Urinary bladder (tissue), 3 donors: ENCODE measurements at regions not wholly inside any gene's neighbourhood (a gene's known extent, or its start where the extent isn't known, plus 50 kb on each side); places are given as distances from the start of the nearest gene placed in this dataset.

Experiments used
- DNase-seq: peaks from one replicate; pipeline ENCODE4 v3.0.0-alpha.2; 2015; ENCODE audit errors: extremely low spot score
- H3K27ac ChIP-seq: one replicate; pipeline ENCODE4 v1.5.1; 2013; ENCODE audit warnings: low read depth, mild to moderate bottlenecking, moderate library complexity
- H3K36me3 ChIP-seq: one replicate; pipeline ENCODE4 v1.6.1; 2013; ENCODE audit warnings: mild to moderate bottlenecking, moderate library complexity; ENCODE audit not compliant: insufficient read depth
- H3K4me1 ChIP-seq: one replicate; pipeline ENCODE4 v1.6.1; 2013; ENCODE audit warnings: mild to moderate bottlenecking, moderate library complexity; ENCODE audit not compliant: insufficient read depth
- H3K4me3 ChIP-seq: one replicate; pipeline ENCODE4 v1.5.1; 2013; ENCODE audit warnings: low read depth, low read length
- WGBS: extraction: QIAGEN DNeasy Blood & Tissue Kit; methylation state at CpG from one replicate; pipeline ENCODE4 v1.1.7; 2013; 5-methylcytosine and 5-hydroxymethylcytosine counted together
- donor health status: healthy with polysubstance abuse.
- donor health status: healthy.

GRCh38 chr5:3411363-3411762 is 184.3 kb upstream of the IRX1 start:
- WGBS = 56% methylated on average over 2 of the region's 2 CpGs
- DNase-seq = no peak
- H3K4me1 ChIP-seq = no peaks in the 10 kb centered on the region
- H3K36me3 ChIP-seq = no peaks in the 10 kb centered on the region
- no peak overlapping the region for H3K4me3 ChIP-seq
- H3K27ac ChIP-seq = no peak overlapping the region

- WGBS = 78% methylated on average over 8 of the region's 8 CpGs
These were observed 194.0 kb upstream of the IRX1 start for GRCh38 chr5:3401635-3402034.

GRCh38 chr5:3400659-3401058 is 195.0 kb upstream of the IRX1 start:
- H3K27ac ChIP-seq = no peak overlapping the region
- H3K4me3 ChIP-seq = no peak overlapping the region
- no peak for DNase-seq
- no peaks in the 10 kb centered on the region for H3K4me1 ChIP-seq
- WGBS = 75% methylated on average over 8 of the region's 8 CpGs
- H3K36me3 ChIP-seq = no peaks in the 10 kb centered on the region

More at GRCh38 chr5:3401635-3402034, 194.0 kb upstream of the IRX1 start:
- H3K4me3 ChIP-seq = no peak overlapping the region
- no peaks in the 10 kb centered on the region for H3K4me1 ChIP-seq
- H3K36me3 ChIP-seq = no peaks in the 10 kb centered on the region
- H3K27ac ChIP-seq = no peak overlapping the region
- DNase-seq = no peak

- no peak for DNase-seq
- Histone ChIP-seq H3K36me3 (no peaks in the 10 kb centered on the region), H3K27ac (no peak overlapping the region), H3K4me3 (no peak overlapping the region), H3K4me1 (no peaks in the 10 kb centered on the region)
- 20% methylated on average over 12 of the region's 12 CpGs for WGBS
These were observed 200.6 kb upstream of the IRX1 start for GRCh38 chr5:3394891-3395599.

GRCh38 chr5:3393920-3394597 is 201.6 kb upstream of the IRX1 start:
- Histone ChIP-seq H3K4me1 (no peaks in the 10 kb centered on the region), H3K36me3 (no peaks in the 10 kb centered on the region), H3K27ac (no peak overlapping the region), H3K4me3 (no peak overlapping the region)
- 54% methylated on average over 24 of the region's 24 CpGs for WGBS
- DNase-seq = no peak

- WGBS = 84% methylated on average over 27 of the region's 27 CpGs
- no peak overlapping the region for H3K4me3 ChIP-seq
- no peaks in the 10 kb centered on the region for H3K4me1 ChIP-seq
- H3K27ac ChIP-seq = no peak overlapping the region
- no peaks in the 10 kb centered on the region for H3K36me3 ChIP-seq
- no peak for DNase-seq
These were observed 202.3 kb upstream of the IRX1 start for GRCh38 chr5:3393122-3393919.

GRCh38 chr5:3392306-3392939 is 203.2 kb upstream of the IRX1 start:
- no peak overlapping the region for H3K4me3 ChIP-seq
- no peaks in the 10 kb centered on the region for H3K36me3 ChIP-seq
- no peak overlapping the region for H3K27ac ChIP-seq
- 92% methylated on average over 6 of the region's 6 CpGs for WGBS
- H3K4me1 ChIP-seq = no peaks in the 10 kb centered on the region
- DNase-seq = no peak

- DNase-seq = no peak
- Histone ChIP-seq H3K27ac (no peak overlapping the region), H3K4me1 (no peaks in the 10 kb centered on the region), H3K36me3 (no peaks in the 10 kb centered on the region), H3K4me3 (no peak overlapping the region)
- 75% methylated on average over 7 of the region's 7 CpGs for WGBS
These were observed 204.4 kb upstream of the IRX1 start for GRCh38 chr5:3391210-3391609.

- no peaks in the 10 kb centered on the region for H3K4me1 ChIP-seq
- H3K4me3 ChIP-seq = no peak overlapping the region
- 68% methylated on average over 11 of the region's 11 CpGs for WGBS
These were observed 206.1 kb upstream of the IRX1 start for GRCh38 chr5:3389471-3390026.

GRCh38 chr5:3386637-3387036 is 209.0 kb upstream of the IRX1 start:
- no peaks in the 10 kb centered on the region for H3K36me3 ChIP-seq
- DNase-seq = no peak
- no peaks in the 10 kb centered on the region for H3K4me1 ChIP-seq
- no peak overlapping the region for H3K4me3 ChIP-seq
- WGBS = 83% methylated on average over 17 of the region's 17 CpGs
- no peak overlapping the region for H3K27ac ChIP-seq

More at GRCh38 chr5:3389471-3390026, 206.1 kb upstream of the IRX1 start:
- no peak overlapping the region for H3K27ac ChIP-seq
- no peak for DNase-seq
- H3K36me3 ChIP-seq = no peaks in the 10 kb centered on the region

GRCh38 chr5:3385991-3386519 is 209.6 kb upstream of the IRX1 start:
- 60% methylated on average over 16 of the region's 16 CpGs for WGBS
- H3K4me3 ChIP-seq = no peak overlapping the region
- no peak overlapping the region for H3K27ac ChIP-seq
- DNase-seq = no peak
- no peaks in the 10 kb centered on the region for H3K4me1 ChIP-seq
- no peaks in the 10 kb centered on the region for H3K36me3 ChIP-seq

GRCh38 chr5:3384531-3384930 is 211.1 kb upstream of the IRX1 start:
- 84% methylated on average over 7 of the region's 7 CpGs for WGBS
- no peak overlapping the region for H3K4me3 ChIP-seq

GRCh38 chr5:3382782-3383181 is 212.8 kb upstream of the IRX1 start:
- Histone ChIP-seq H3K4me3 (no peak overlapping the region), H3K27ac (no peak overlapping the region), H3K4me1 (no peaks in the 10 kb centered on the region), H3K36me3 (no peaks in the 10 kb centered on the region)
- 80% methylated on average over 9 of the region's 9 CpGs for WGBS
- no peak for DNase-seq

More at GRCh38 chr5:3384531-3384930, 211.1 kb upstream of the IRX1 start:
- no peak overlapping the region for H3K27ac ChIP-seq
- H3K4me1 ChIP-seq = no peaks in the 10 kb centered on the region
- no peaks in the 10 kb centered on the region for H3K36me3 ChIP-seq
- no peak for DNase-seq
